PC-3 (cell line): ENCODE measurements at regions not wholly inside any gene's neighbourhood (a gene's known extent, or its start where the extent isn't known, plus 50 kb on each side); places are given as distances from the start of the nearest gene placed in this dataset.

Source experiments
- ATAC-seq: fragments of 200-7000 bp; cut with Tn5 transposase; 2 replicates; pipeline ENCODE4 v1.9.1; 2020; ENCODE audit warnings: mild to moderate bottlenecking, moderate library complexity
- BruUV-seq: library from RNA; stranded (reverse); fragments of 400-500 nt; replicated peaks from 2 replicates; lab custom pipeline; 2021; lab: Mats Ljungman, UMichigan
- CTCF ChIA-PET: fragments of 300-600 bp; sonication (Branson Sonifier 250); formaldehyde crosslinking; loops from one replicate; lab custom pipeline; 2022; ENCODE audit warnings: antibody characterized with exemption; lab: Charles Lee
- POLR2A ChIA-PET: fragments of 300-600 bp; sonication (Branson Sonifier 250); formaldehyde crosslinking; loops from one replicate; lab custom pipeline; 2022; ENCODE audit warnings: antibody characterized with exemption; ENCODE audit not compliant: unreplicated experiment; lab: Charles Lee
- DNase-seq: peaks from one replicate; pipeline ENCODE4 v3.0.0-alpha.2; 2015
- H2AFZ ChIP-seq: fragments of 300-600 bp; sonication (generic); 2 replicates; pipeline ENCODE4 v1.6.0; 2016; ENCODE audit warnings: antibody characterized with exemption, low read length
- H3F3A ChIP-seq: fragments of 300-600 bp; sonication (generic); one replicate; pipeline ENCODE4 v1.6.0; 2017; ENCODE audit warnings: antibody characterized with exemption, low read length, control low read depth, mild to moderate bottlenecking; ENCODE audit not compliant: unreplicated experiment
- H3K27ac ChIP-seq: fragments of 300-600 bp; sonication (generic); 2 replicates; pipeline ENCODE4 v1.5.1; 2016; ENCODE audit warnings: mild to moderate bottlenecking, low read length
- H3K27me3 ChIP-seq: fragments of 300-600 bp; sonication (generic); 2 replicates; pipeline ENCODE4 v1.6.1; 2016; ENCODE audit warnings: low read length, mixed read lengths
- H3K36me3 ChIP-seq: fragments of 300-600 bp; sonication (generic); 2 replicates; pipeline ENCODE4 v1.6.1; 2016; ENCODE audit warnings: low read depth, mixed run types, low read length, mixed read lengths
- H3K4me1 ChIP-seq: fragments of 300-600 bp; sonication (generic); 2 replicates; pipeline ENCODE4 v1.5.1; 2016; ENCODE audit warnings: low read length; ENCODE audit not compliant: insufficient read depth
- H3K4me2 ChIP-seq: fragments of 300-600 bp; sonication (generic); 2 replicates; pipeline ENCODE4 v1.6.0; 2016; ENCODE audit warnings: low read length
- H3K4me3 ChIP-seq: fragments of 300-600 bp; sonication (generic); 2 replicates; pipeline ENCODE4 v1.5.1; 2016; ENCODE audit warnings: mild to moderate bottlenecking, low read length, mixed read lengths
- H3K79me2 ChIP-seq: fragments of 300-600 bp; sonication (generic); 2 replicates; pipeline ENCODE4 v1.6.1; 2017; ENCODE audit warnings: low read length, mixed read lengths
- H3K9ac ChIP-seq: fragments of 300-600 bp; sonication (generic); 2 replicates; pipeline ENCODE4 v1.6.0; 2016; ENCODE audit warnings: mild to moderate bottlenecking, low read length
- H3K9me2 ChIP-seq: fragments of 300-600 bp; sonication (generic); replicated peaks from 2 replicates; pipeline ENCODE4 v1.6.1; 2016; ENCODE audit warnings: mixed run types, low read length, mixed read lengths
- H3K9me3 ChIP-seq: fragments of 300-600 bp; sonication (generic); 2 replicates; pipeline ENCODE4 v1.6.1; 2016; ENCODE audit warnings: low read length, mixed read lengths
- H4K20me1 ChIP-seq: fragments of 300-600 bp; sonication (generic); 2 replicates; pipeline ENCODE4 v1.6.1; 2016; ENCODE audit warnings: low read length, mixed read lengths
- EZH2 ChIP-seq: fragments of 300-600 bp; sonication (generic); IDR thresholded peaks from one replicate; pipeline ENCODE4 v1.6.1; 2017; ENCODE audit warnings: antibody characterized with exemption, mild to moderate bottlenecking, low read length; ENCODE audit not compliant: unreplicated experiment
- EZH2phosphoT487 ChIP-seq: fragments of 300-600 bp; sonication (generic); IDR thresholded peaks from 2 replicates; pipeline ENCODE4 v1.6.1; 2018; ENCODE audit warnings: mild to moderate bottlenecking, antibody characterized with exemption, low read length, borderline replicate concordance
- intact Hi-C: fragments of 100-400 bp; cut with micrococcal nuclease; formaldehyde crosslinking; loops from 2 replicates; pipeline ENCODE4 v1.9.0; 2023
- TF ChIP-seq, protein P1 (sequence below): fragments of 300-600 bp; sonication (generic); conservative IDR thresholded peaks from 2 replicates; pipeline ENCODE4 v1.5.1; 2017; ENCODE audit warnings: antibody characterized with exemption, low read depth, mild to moderate bottlenecking, low read length

GRCh38 chr3:73707772-73708171 is 83.0 kb upstream of the PDZRN3 start:
- H2AFZ ChIP-seq = no peak overlapping the region
- intact Hi-C loops = no loop called here
- H3K27me3 ChIP-seq = no peaks in the 10 kb centered on the region
- H3K4me2 ChIP-seq = no peak overlapping the region
- no peaks in the 10 kb centered on the region for H4K20me1 ChIP-seq
- ATAC-seq = no peak
- no peaks in the 10 kb centered on the region for H3K36me3 ChIP-seq
- TF ChIP-seq, protein P1, sequence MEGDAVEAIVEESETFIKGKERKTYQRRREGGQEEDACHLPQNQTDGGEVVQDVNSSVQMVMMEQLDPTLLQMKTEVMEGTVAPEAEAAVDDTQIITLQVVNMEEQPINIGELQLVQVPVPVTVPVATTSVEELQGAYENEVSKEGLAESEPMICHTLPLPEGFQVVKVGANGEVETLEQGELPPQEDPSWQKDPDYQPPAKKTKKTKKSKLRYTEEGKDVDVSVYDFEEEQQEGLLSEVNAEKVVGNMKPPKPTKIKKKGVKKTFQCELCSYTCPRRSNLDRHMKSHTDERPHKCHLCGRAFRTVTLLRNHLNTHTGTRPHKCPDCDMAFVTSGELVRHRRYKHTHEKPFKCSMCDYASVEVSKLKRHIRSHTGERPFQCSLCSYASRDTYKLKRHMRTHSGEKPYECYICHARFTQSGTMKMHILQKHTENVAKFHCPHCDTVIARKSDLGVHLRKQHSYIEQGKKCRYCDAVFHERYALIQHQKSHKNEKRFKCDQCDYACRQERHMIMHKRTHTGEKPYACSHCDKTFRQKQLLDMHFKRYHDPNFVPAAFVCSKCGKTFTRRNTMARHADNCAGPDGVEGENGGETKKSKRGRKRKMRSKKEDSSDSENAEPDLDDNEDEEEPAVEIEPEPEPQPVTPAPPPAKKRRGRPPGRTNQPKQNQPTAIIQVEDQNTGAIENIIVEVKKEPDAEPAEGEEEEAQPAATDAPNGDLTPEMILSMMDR = no peak
- TF ChIP-seq EZH2phosphoT487 = no peak
- no peak for TF ChIP-seq EZH2
- POLR2A ChIA-PET = no interaction called here
- H3K9ac ChIP-seq = no peak overlapping the region
- H3F3A ChIP-seq = no peaks in the 10 kb centered on the region
- CTCF ChIA-PET = no interaction called here
- BruUV-seq = no TSS peak
- H3K79me2 ChIP-seq = no peaks in the 10 kb centered on the region
- H3K4me3 ChIP-seq = no peak overlapping the region
- no peak for DNase-seq
- no peak overlapping the region for H3K27ac ChIP-seq
- H3K9me3 ChIP-seq = peaks cover 22% of the 10 kb centered on the region
- no peaks in the 10 kb centered on the region for H3K4me1 ChIP-seq
- H3K9me2 ChIP-seq = no peaks in the 10 kb centered on the region

DNA sequence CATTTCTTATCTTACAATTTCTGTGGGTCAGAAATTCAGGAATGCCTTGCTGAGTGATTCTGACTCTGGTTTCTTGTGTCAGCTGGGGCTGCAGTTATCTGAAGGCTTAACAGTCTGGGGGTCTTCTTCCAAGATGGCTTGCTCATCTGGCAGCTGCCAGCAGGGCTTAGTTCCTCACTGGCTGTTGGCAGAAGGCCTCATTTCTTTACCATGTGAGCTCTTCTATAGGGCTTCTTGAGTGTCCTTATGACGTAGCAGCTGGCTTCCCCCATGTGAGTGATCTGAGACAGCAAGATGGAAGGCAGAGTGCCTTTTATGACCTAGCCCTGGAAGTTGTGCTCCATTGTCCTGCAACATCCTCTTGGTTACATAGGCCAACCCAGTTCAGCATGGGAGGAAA is 82.0 kb upstream of the PDZRN3 start:
- BruUV-seq = no TSS peak
- POLR2A ChIA-PET = no interaction called here
- intact Hi-C loops = no loop called here
- H2AFZ ChIP-seq = no peak overlapping the region
- H3K36me3 ChIP-seq = no peaks in the 10 kb centered on the region
- ATAC-seq = no peak
- no peak for DNase-seq
- H3K79me2 ChIP-seq = no peaks in the 10 kb centered on the region
- H3K4me1 ChIP-seq = no peaks in the 10 kb centered on the region
- no peaks in the 10 kb centered on the region for H4K20me1 ChIP-seq
- no peaks in the 10 kb centered on the region for H3K9me2 ChIP-seq
- CTCF ChIA-PET = no interaction called here
- H3K9ac ChIP-seq = no peak overlapping the region
- no peak overlapping the region for H3K4me2 ChIP-seq
- TF ChIP-seq, protein P1 = no peak
- TF ChIP-seq EZH2phosphoT487 = no peak
- no peak for TF ChIP-seq EZH2
- no peaks in the 10 kb centered on the region for H3K27me3 ChIP-seq
- peaks cover 16% of the 10 kb centered on the region for H3K9me3 ChIP-seq
- H3K4me3 ChIP-seq = no peak overlapping the region
- H3K27ac ChIP-seq = no peak overlapping the region
- H3F3A ChIP-seq = no peaks in the 10 kb centered on the region

DNA sequence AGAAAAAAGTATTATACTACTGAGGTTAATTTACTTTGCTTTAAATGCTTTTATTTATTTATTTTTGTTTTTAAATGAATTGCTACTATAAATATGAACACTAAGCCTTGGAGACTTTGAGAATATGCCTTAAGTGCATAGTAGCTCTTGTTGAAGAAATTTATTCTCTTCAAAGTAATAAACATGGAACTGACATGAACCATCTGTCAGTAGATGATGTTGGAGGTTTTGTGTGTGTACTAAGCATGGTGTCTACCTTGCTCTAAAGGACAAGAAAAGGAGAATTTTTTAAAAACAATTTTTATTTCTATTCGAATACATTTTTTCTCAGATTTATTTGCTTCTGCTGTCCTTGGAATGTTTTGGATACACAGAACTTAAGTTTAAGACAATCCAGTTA is 81.1 kb upstream of the PDZRN3 start:
- no peak overlapping the region for H3K27ac ChIP-seq
- intact Hi-C loops = no loop called here
- no peak overlapping the region for H3K9ac ChIP-seq
- no peak overlapping the region for H2AFZ ChIP-seq
- TF ChIP-seq, protein P1 = no peak
- TF ChIP-seq EZH2 (no peak), EZH2phosphoT487 (no peak)
- no peaks in the 10 kb centered on the region for H3K27me3 ChIP-seq
- no peak for ATAC-seq
- H3K9me2 ChIP-seq = no peaks in the 10 kb centered on the region
- no peaks in the 10 kb centered on the region for H3K36me3 ChIP-seq
- H4K20me1 ChIP-seq = no peaks in the 10 kb centered on the region
- no peaks in the 10 kb centered on the region for H3K79me2 ChIP-seq
- H3F3A ChIP-seq = no peaks in the 10 kb centered on the region
- H3K9me3 ChIP-seq = peaks cover 16% of the 10 kb centered on the region
- no TSS peak for BruUV-seq
- H3K4me2 ChIP-seq = no peak overlapping the region
- no peak for DNase-seq
- no peak overlapping the region for H3K4me3 ChIP-seq
- POLR2A ChIA-PET = no interaction called here
- CTCF ChIA-PET = no interaction called here
- no peaks in the 10 kb centered on the region for H3K4me1 ChIP-seq
